HCT116 (cell line): ENCODE measurements at regions not wholly inside any gene's neighbourhood (a gene's known extent, or its start where the extent isn't known, plus 50 kb on each side); places are given as distances from the start of the nearest gene placed in this dataset.

ENCODE experiments used
- EZH2 ChIP-seq: fragments of 200-600 bp; sonication (generic); IDR thresholded peaks from 2 replicates; pipeline ENCODE4 v1.6.1; 2017; ENCODE audit warnings: antibody characterized with exemption, mixed run types
- EZH2phosphoT487 ChIP-seq: fragments of 200-600 bp; IDR thresholded peaks from 2 replicates; pipeline ENCODE4 v1.6.1; 2018; ENCODE audit warnings: antibody characterized with exemption, borderline replicate concordance
- JUND ChIP-seq: IDR thresholded peaks from 2 replicates; pipeline ENCODE4 v1.6.1; 2012
- MAX ChIP-seq: IDR thresholded peaks from 2 replicates; pipeline ENCODE4 v1.6.1; 2012
- POLR2A ChIP-seq: IDR thresholded peaks from 2 replicates; pipeline ENCODE4 v1.7.0; 2011; ENCODE audit warnings: borderline replicate concordance; ENCODE audit not compliant: insufficient read depth, insufficient read length; ENCODE audit errors: extremely low read depth
- POLR2AphosphoS5 ChIP-seq: IDR thresholded peaks from 2 replicates; pipeline ENCODE4 v1.6.1; 2011; ENCODE audit warnings: mild to moderate bottlenecking, low read depth, low read length, moderate library complexity
- REST ChIP-seq: IDR thresholded peaks from 2 replicates; pipeline ENCODE4 v1.6.1; 2012; ENCODE audit warnings: low read depth
- SIN3A ChIP-seq: IDR thresholded peaks from 2 replicates; pipeline ENCODE4 v1.6.1; 2012; ENCODE audit warnings: low read depth
- SP1 ChIP-seq: IDR thresholded peaks from 2 replicates; pipeline ENCODE4 v1.6.1; 2012; ENCODE audit warnings: low read depth
- YY1 ChIP-seq: IDR thresholded peaks from 2 replicates; pipeline ENCODE4 v1.6.1; 2011; ENCODE audit warnings: low read length, low read depth, moderate library complexity, mild to moderate bottlenecking; ENCODE audit not compliant: insufficient replicate concordance; ENCODE audit errors: extremely low read depth
- TF ChIP-seq, protein P1 (sequence below), 3 experiments: fragments of 200-600 bp in 1 of 3; sonication (generic) in 1 of 3; IDR thresholded peaks in 2 of 3; conservative IDR thresholded peaks in 1 of 3; 2 replicates each; pipeline ENCODE4 v1.5.1; 2012 to 2017; ENCODE audit warnings: low read depth in 2 of 3, low read length in 2 of 3, antibody characterized with exemption in 1 of 3, borderline replicate concordance in 1 of 3, control low read depth in 1 of 3, mild to moderate bottlenecking in 1 of 3, mixed read lengths in 1 of 3, mixed run types in 1 of 3, moderate library complexity in 1 of 3; ENCODE audit not compliant: insufficient read depth in 1 of 3
- TF ChIP-seq, protein P2 (sequence below): IDR thresholded peaks from 2 replicates; pipeline ENCODE4 v1.6.1; 2011; ENCODE audit warnings: mild to moderate bottlenecking, low read length, moderate library complexity; ENCODE audit not compliant: insufficient replicate concordance; ENCODE audit errors: extremely low read depth

GRCh38 chr2:59791004-59791618, 762.3 kb downstream of the BCL11A start:
- TF ChIP-seq, protein P1, sequence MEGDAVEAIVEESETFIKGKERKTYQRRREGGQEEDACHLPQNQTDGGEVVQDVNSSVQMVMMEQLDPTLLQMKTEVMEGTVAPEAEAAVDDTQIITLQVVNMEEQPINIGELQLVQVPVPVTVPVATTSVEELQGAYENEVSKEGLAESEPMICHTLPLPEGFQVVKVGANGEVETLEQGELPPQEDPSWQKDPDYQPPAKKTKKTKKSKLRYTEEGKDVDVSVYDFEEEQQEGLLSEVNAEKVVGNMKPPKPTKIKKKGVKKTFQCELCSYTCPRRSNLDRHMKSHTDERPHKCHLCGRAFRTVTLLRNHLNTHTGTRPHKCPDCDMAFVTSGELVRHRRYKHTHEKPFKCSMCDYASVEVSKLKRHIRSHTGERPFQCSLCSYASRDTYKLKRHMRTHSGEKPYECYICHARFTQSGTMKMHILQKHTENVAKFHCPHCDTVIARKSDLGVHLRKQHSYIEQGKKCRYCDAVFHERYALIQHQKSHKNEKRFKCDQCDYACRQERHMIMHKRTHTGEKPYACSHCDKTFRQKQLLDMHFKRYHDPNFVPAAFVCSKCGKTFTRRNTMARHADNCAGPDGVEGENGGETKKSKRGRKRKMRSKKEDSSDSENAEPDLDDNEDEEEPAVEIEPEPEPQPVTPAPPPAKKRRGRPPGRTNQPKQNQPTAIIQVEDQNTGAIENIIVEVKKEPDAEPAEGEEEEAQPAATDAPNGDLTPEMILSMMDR (IDR thresholded peaks at IDR 0.05 in 2 of 3, conservative IDR thresholded peaks at IDR 0.05 in 1 of 3; ENCODE audit: borderline replicate concordance in 1 of 3, insufficient read depth in 1 of 3, low read depth in 2 of 3, low read length in 2 of 3): no peak
- TF ChIP-seq POLR2AphosphoS5 (no peak), EZH2phosphoT487 (no peak), POLR2A (no peak), YY1 (no peak), EZH2 (no peak), REST (no peak), SP1 (no peak), SIN3A (no peak), MAX (no peak), JUND (no peak)
- TF ChIP-seq, protein P2, sequence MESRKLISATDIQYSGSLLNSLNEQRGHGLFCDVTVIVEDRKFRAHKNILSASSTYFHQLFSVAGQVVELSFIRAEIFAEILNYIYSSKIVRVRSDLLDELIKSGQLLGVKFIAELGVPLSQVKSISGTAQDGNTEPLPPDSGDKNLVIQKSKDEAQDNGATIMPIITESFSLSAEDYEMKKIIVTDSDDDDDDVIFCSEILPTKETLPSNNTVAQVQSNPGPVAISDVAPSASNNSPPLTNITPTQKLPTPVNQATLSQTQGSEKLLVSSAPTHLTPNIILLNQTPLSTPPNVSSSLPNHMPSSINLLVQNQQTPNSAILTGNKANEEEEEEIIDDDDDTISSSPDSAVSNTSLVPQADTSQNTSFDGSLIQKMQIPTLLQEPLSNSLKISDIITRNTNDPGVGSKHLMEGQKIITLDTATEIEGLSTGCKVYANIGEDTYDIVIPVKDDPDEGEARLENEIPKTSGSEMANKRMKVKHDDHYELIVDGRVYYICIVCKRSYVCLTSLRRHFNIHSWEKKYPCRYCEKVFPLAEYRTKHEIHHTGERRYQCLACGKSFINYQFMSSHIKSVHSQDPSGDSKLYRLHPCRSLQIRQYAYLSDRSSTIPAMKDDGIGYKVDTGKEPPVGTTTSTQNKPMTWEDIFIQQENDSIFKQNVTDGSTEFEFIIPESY: no peak
